ENCODE measurements at regions not wholly inside any gene's neighbourhood (a gene's known extent, or its start where the extent isn't known, plus 50 kb on each side); places are given as distances from the start of the nearest gene placed in this dataset.

DNA sequence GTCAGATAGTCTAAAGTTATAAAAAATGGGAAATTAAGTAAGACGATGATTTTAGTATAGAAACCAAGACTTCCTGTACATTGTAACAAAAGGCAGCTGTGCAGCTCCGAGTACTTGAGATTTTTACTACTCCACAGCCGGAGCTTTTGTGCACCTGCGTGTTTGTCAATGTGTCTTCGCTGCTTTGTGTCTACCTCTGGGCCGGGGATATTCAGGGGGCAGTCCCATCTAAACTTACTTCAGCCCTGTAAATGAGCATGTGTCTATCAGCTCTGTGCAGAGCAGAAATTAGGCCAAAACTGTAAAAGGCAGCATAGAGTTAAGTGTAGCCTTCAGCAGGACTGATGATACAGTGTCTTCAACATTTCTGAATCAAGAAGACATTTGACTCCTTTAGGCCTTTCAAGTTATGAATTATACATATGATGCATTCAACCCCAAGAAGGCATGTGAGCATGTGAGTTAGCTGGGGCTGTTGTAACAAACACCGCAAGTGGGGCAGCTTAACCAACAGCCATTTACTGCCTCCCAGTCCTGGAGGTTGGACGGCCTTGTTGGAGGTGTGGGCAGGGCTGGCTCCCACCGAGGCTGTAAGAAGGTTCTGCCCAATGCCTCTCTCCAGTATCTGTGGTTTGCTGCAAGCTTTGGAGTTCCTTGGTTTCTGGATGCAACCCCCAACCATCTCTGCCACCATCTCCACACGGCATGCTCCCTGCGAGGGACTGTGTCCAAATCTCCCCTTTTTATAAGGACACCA, 191.0 kb upstream of the IRS2 start:
- TF ChIP-seq, protein P1, sequence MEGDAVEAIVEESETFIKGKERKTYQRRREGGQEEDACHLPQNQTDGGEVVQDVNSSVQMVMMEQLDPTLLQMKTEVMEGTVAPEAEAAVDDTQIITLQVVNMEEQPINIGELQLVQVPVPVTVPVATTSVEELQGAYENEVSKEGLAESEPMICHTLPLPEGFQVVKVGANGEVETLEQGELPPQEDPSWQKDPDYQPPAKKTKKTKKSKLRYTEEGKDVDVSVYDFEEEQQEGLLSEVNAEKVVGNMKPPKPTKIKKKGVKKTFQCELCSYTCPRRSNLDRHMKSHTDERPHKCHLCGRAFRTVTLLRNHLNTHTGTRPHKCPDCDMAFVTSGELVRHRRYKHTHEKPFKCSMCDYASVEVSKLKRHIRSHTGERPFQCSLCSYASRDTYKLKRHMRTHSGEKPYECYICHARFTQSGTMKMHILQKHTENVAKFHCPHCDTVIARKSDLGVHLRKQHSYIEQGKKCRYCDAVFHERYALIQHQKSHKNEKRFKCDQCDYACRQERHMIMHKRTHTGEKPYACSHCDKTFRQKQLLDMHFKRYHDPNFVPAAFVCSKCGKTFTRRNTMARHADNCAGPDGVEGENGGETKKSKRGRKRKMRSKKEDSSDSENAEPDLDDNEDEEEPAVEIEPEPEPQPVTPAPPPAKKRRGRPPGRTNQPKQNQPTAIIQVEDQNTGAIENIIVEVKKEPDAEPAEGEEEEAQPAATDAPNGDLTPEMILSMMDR (IDR thresholded peaks at IDR 0.05; ENCODE audit: low read depth, low read length), result no peak
- ChIA-PET POLR2A (no interaction called here), CTCF (no interaction called here)
- DNase-seq (ENCODE audit: low read depth, low spot score), result no peak
- Histone ChIP-seq H3K27ac (ENCODE audit: low read depth, low read length) (no peak overlapping the region), H3K27me3 (ENCODE audit: control insufficient read depth, insufficient read depth, low read length) (no peaks in the 10 kb centered on the region), H3K9me3 (ENCODE audit: control insufficient read depth, insufficient read depth, low read length) (no peaks in the 10 kb centered on the region), H3K4me3 (ENCODE audit: low read depth, low read length) (no peak overlapping the region)

DNA sequence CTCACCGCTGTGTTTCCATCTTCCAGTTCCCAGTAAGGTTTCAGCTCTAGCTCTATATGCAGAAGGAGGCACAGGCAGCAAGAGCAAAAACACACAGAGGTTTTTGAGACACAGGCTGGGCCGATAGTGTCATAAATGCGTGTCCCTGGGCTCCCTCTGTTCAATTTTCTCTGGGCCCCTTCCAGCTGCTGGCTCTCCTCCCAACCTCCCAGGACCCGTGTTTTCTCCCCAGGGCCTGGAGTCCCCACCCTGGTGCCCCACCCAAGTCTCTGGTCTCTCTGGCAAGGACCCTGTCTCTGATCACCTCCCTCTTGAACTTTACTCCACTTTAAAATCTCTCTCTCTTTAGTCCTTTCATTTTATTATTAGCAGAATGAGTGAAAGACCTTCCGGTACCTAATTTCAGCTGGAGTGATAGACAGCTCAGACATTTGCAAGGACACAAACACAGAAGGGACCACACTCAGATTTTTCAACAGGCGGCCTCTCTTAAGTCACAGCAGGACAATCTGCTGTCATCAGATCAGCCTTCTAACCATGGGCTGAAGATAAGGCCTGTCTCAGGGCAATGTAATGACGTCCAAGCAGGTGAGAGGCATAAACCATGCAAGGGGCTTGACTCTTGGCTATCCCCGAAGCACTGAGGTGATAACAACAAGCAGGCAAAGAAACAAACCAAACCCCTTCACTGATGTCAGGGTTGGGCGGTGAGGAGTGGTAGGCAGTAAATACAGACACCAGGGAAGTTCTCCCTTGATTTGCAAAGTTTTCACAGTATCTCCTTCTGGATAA, 190.0 kb upstream of the IRS2 start:
- Histone ChIP-seq H3K27me3 (ENCODE audit: control insufficient read depth, insufficient read depth, low read length) (no peaks in the 10 kb centered on the region), H3K9me3 (ENCODE audit: control insufficient read depth, insufficient read depth, low read length) (no peaks in the 10 kb centered on the region), H3K4me3 (ENCODE audit: low read depth, low read length) (no peak overlapping the region), H3K27ac (ENCODE audit: low read depth, low read length) (no peak overlapping the region)
- ChIA-PET POLR2A (no interaction called here), CTCF (no interaction called here)
- no peak for DNase-seq (ENCODE audit: low read depth, low spot score)
- TF ChIP-seq, protein P1 (IDR thresholded peaks at IDR 0.05; ENCODE audit: low read depth, low read length), result no peak

DNA sequence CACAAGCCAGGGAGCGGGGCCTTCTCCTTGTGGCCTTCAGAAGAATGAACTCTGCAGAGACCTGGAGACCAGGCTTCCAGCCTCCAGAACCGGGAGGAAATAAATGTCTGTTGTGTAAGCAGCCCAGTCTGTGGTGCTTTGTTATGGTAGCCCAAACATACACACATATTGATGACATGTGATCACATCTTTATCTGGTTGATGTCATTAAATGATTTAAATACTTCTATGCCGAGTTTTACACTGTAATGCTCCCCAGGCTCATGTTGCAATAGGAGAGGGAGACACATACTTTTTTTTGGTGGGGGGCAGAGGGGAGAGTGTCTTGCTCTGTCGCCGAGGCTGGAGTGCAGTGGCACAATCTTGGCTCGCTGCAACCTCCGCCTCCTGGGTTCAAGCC, 188.0 kb upstream of the IRS2 start:
- Histone ChIP-seq H3K4me3 (ENCODE audit: low read depth, low read length) (no peak overlapping the region), H3K27me3 (ENCODE audit: control insufficient read depth, insufficient read depth, low read length) (no peaks in the 10 kb centered on the region), H3K9me3 (ENCODE audit: control insufficient read depth, insufficient read depth, low read length) (peaks cover 6% of the 10 kb centered on the region; the same call in 1 of the 2 replicates), H3K27ac (ENCODE audit: low read depth, low read length) (no peak overlapping the region)
- no peak for DNase-seq (ENCODE audit: low read depth, low spot score)
- TF ChIP-seq, protein P1 (IDR thresholded peaks at IDR 0.05; ENCODE audit: low read depth, low read length), result no peak
- CTCF ChIA-PET, result no interaction called here
- POLR2A ChIA-PET, result no interaction called here

DNA sequence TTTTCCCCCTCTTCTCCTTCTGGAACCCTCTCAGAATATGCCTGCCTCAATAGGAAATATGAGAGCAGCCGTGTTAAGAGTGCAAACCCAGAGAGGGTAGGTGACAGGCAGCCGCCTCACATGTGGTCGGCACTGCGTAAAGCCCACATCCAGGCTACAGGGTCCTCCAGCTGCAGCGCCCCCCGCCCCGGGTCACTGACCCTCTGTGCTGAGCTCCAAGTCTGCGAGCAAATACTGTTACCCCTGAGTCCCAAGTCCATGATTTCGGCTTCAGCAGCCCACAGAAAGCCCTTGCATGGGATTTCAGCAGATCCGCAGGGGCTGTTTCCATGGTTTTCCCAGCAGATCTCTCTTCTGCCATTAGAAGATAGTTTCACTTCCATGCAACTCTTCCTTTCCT, 186.9 kb upstream of the IRS2 start:
- TF ChIP-seq, protein P1 (IDR thresholded peaks at IDR 0.05; ENCODE audit: low read depth, low read length), result no peak
- DNase-seq (ENCODE audit: low read depth, low spot score), result no peak
- peaks cover 3% of the 10 kb centered on the region for H3K27me3 ChIP-seq (ENCODE audit: control insufficient read depth, insufficient read depth, low read length)
- H3K9me3 ChIP-seq (ENCODE audit: control insufficient read depth, insufficient read depth, low read length), result peaks cover 6% of the 10 kb centered on the region; the same call in 1 of the 2 replicates
- no peak overlapping the region for H3K4me3 ChIP-seq (ENCODE audit: low read depth, low read length)
- H3K27ac ChIP-seq (ENCODE audit: low read depth, low read length), result no peak overlapping the region
- ChIA-PET POLR2A (no interaction called here), CTCF (no interaction called here)

DNA sequence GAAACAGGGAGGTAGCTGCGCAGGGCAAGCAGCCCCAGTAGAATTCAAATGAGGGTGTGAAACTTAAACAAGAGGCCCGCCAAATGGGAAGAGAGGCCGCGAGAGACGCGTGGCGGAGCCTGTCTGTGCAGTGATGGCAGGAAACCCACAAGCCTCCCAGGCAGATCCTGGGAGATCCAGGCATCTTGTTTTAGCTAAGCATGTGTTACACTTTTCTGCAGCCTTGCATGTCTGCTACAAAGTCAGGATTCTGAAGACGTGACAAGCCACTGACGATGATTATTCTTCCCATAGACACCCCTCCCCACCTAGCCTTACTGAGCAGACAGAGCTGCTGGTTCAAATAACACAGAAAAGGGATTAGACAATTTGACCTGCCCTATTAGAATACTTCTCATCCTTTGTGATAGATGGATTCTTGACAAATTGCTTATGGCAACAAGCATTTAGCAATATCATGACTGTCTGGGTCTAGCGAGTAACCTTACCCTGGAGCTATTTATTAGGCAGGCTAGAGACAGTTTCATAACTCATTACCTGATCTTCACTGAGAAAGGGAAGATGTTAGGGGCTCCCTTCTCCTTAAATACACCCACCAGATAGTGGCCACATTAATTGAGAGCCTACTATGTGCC, 185.2 kb upstream of the IRS2 start:
- H3K4me3 ChIP-seq (ENCODE audit: low read depth, low read length), result no peak overlapping the region
- H3K9me3 ChIP-seq (ENCODE audit: control insufficient read depth, insufficient read depth, low read length), result peaks cover 6% of the 10 kb centered on the region; the same call in 1 of the 2 replicates
- DNase-seq (ENCODE audit: low read depth, low spot score), result no peak
- ChIA-PET POLR2A (no interaction called here), CTCF (no interaction called here)
- H3K27ac ChIP-seq (ENCODE audit: low read depth, low read length), result no peak overlapping the region
- TF ChIP-seq, protein P1 (IDR thresholded peaks at IDR 0.05; ENCODE audit: low read depth, low read length), result no peak
- peaks cover 3% of the 10 kb centered on the region for H3K27me3 ChIP-seq (ENCODE audit: control insufficient read depth, insufficient read depth, low read length)
